ENCODE measurements at regions not wholly inside any gene's neighbourhood (a gene's known extent, or its start where the extent isn't known, plus 50 kb on each side); places are given as distances from the start of the nearest gene placed in this dataset.

GRCh38 chr20:53847139-53847836, 223.1 kb downstream of the BCAS1 start:
- Histone ChIP-seq H3K27ac (no peak overlapping the region), H3K4me1 (no peaks in the 10 kb centered on the region), H3K9me3 (no peaks in the 10 kb centered on the region), H3K36me3 (no peaks in the 10 kb centered on the region), H3K4me3 (no peak overlapping the region), H3K27me3 (no peaks in the 10 kb centered on the region)
- ATAC-seq (peak; percentile 33 to 58 (median 42)), DNase-seq (no peak)
- WGBS (ENCODE audit: insufficient coverage, low coverage, low lambda C conversion rate, missing lambda C conversion rate) = 60% methylated on average over 6 of the region's 8 CpGs
- TF ChIP-seq POLR2A (IDR thresholded peaks at IDR 0.05) (no peak), CTCF (IDR thresholded peaks at IDR 0.05) (no peak)
- intact Hi-C loops (cut with DNase I) = no loop called here

GRCh38 chr20:53846640-53847039, 223.8 kb downstream of the BCAS1 start:
- no peak for TF ChIP-seq CTCF (IDR thresholded peaks at IDR 0.05)
- TF ChIP-seq POLR2A (IDR thresholded peaks at IDR 0.05) = no peak
- WGBS (ENCODE audit: insufficient coverage, low coverage, low lambda C conversion rate, missing lambda C conversion rate) = 88% methylated on average over 9 of the region's 10 CpGs
- ATAC-seq (no peak), DNase-seq (no peak)
- Histone ChIP-seq H3K27me3 (no peaks in the 10 kb centered on the region), H3K27ac (no peak overlapping the region), H3K36me3 (no peaks in the 10 kb centered on the region), H3K4me1 (no peaks in the 10 kb centered on the region), H3K4me3 (no peak overlapping the region), H3K9me3 (no peaks in the 10 kb centered on the region)
- intact Hi-C loops (cut with DNase I) = no loop called here

- Histone ChIP-seq H3K4me1 (no peaks in the 10 kb centered on the region), H3K36me3 (no peaks in the 10 kb centered on the region), H3K9me3 (no peaks in the 10 kb centered on the region), H3K4me3 (no peak overlapping the region), H3K27ac (no peak overlapping the region), H3K27me3 (no peaks in the 10 kb centered on the region)
- 86% methylated on average over 1 of the region's 1 CpG for WGBS (ENCODE audit: insufficient coverage, low coverage, low lambda C conversion rate, missing lambda C conversion rate)
- DNase-seq (no peak), ATAC-seq (no peak)
- TF ChIP-seq CTCF (IDR thresholded peaks at IDR 0.05) (no peak), POLR2A (IDR thresholded peaks at IDR 0.05) (no peak)
- intact Hi-C loops (cut with DNase I) = no loop called here
Observed at GRCh38 chr20:53845980-53846379, 224.4 kb downstream of the BCAS1 start.

GRCh38 chr20:53844259-53844658, 226.1 kb downstream of the BCAS1 start:
- H3K4me3 ChIP-seq = no peak overlapping the region
- intact Hi-C loops (cut with DNase I) = no loop called here

More at GRCh38 chr20:53844259-53844658, 226.1 kb downstream of the BCAS1 start:
- TF ChIP-seq CTCF (IDR thresholded peaks at IDR 0.05) (no peak), POLR2A (IDR thresholded peaks at IDR 0.05) (no peak)
- 62% methylated on average over 8 of the region's 8 CpGs for WGBS (ENCODE audit: insufficient coverage, low coverage, low lambda C conversion rate, missing lambda C conversion rate)
- no peaks in the 10 kb centered on the region for H3K27me3 ChIP-seq
- ATAC-seq = no peak
- H3K27ac ChIP-seq = no peak overlapping the region
- DNase-seq = no peak
- H3K4me1 ChIP-seq = no peaks in the 10 kb centered on the region
- no peaks in the 10 kb centered on the region for H3K9me3 ChIP-seq
- H3K36me3 ChIP-seq = no peaks in the 10 kb centered on the region

Measured in right lobe of liver (tissue), 6 donors.